H1 (cell line): ENCODE measurements at regions not wholly inside any gene's neighbourhood (a gene's known extent, or its start where the extent isn't known, plus 50 kb on each side); places are given as distances from the start of the nearest gene placed in this dataset.

Experiments
- CTCF ChIA-PET: fragments of 300-600 bp; sonication (Branson Sonifier 250); formaldehyde crosslinking; loops from one replicate; lab custom pipeline; 2021; ENCODE audit not compliant: partially characterized antibody; lab: Charles Lee
- POLR2A ChIA-PET: fragments of 300-600 bp; sonication (Branson Sonifier 250); formaldehyde crosslinking; loops from one replicate; lab custom pipeline; 2021; ENCODE audit warnings: inconsistent platforms; ENCODE audit not compliant: partially characterized antibody; lab: Charles Lee
- DNase-seq, 2 experiments: peaks; one replicate each; pipeline versions ENCODE4 v3.0.0 to v3.0.0-alpha.2; 2010 to 2022; ENCODE audit warnings: low spot score in 2 of 2, low read depth in 1 of 2, mixed read lengths in 1 of 2
- FAIRE-seq: peaks from 2 replicates; lab custom pipeline; 2011; peaks lifted over from hg19 to GRCh38; lab: Jason Lieb, UNC
- H2AFZ ChIP-seq: 2 replicates; pipeline ENCODE4 v1.8.1; 2012; ENCODE audit warnings: low read length, inconsistent platforms
- H2AK5ac ChIP-seq: 2 replicates; pipeline ENCODE4 v1.6.1; 2013; ENCODE audit warnings: low read depth, low read length
- H2BK120ac ChIP-seq: replicated peaks from 2 replicates; pipeline ENCODE3; 2013; ENCODE audit warnings: low read depth, low read length, inconsistent platforms
- H2BK12ac ChIP-seq: 2 replicates; pipeline ENCODE4 v1.6.1; 2013; ENCODE audit warnings: low read depth, low read length
- H2BK15ac ChIP-seq: 2 replicates; pipeline ENCODE4 v1.6.1; 2013; ENCODE audit warnings: low read length
- H2BK20ac ChIP-seq: 2 replicates; pipeline ENCODE4 v1.6.1; 2013; ENCODE audit warnings: low read length
- H2BK5ac ChIP-seq: 2 replicates; pipeline ENCODE4 v1.6.1; 2013; ENCODE audit warnings: low read depth, low read length
- H3K14ac ChIP-seq: 2 replicates; pipeline ENCODE4 v1.6.1; 2013; ENCODE audit warnings: inconsistent platforms; ENCODE audit not compliant: insufficient read length
- H3K18ac ChIP-seq: 2 replicates; pipeline ENCODE4 v1.6.1; 2013; ENCODE audit warnings: low read length; ENCODE audit errors: extremely low read depth
- H3K23ac ChIP-seq: 2 replicates; pipeline ENCODE4 v1.6.1; 2013; ENCODE audit warnings: inconsistent platforms; ENCODE audit not compliant: insufficient read length
- H3K23me2 ChIP-seq: 2 replicates; pipeline ENCODE4 v1.6.1; 2013; ENCODE audit warnings: low read depth, low read length
- H3K27ac ChIP-seq: 2 replicates; pipeline ENCODE4 v1.6.1; 2011; ENCODE audit warnings: low read depth, low read length, inconsistent platforms
- H3K27me3 ChIP-seq, 4 experiments: replicated peaks in 1 of 4; 1 replicate in 1 of 4; 2 replicates in 3 of 4; pipeline versions ENCODE4 v1.6.1 to v1.8.1; 2011 to 2013; ENCODE audit warnings: low read length in 3 of 4, mild to moderate bottlenecking in 3 of 4, inconsistent platforms in 2 of 4, mixed read lengths in 2 of 4, moderate library complexity in 1 of 4; ENCODE audit not compliant: control insufficient read depth in 3 of 4, insufficient read depth in 3 of 4; ENCODE audit errors: extremely low read depth in 1 of 4
- H3K36me3 ChIP-seq, 4 experiments: 2 replicates each; pipeline versions ENCODE4 v1.6.1 to v1.8.1; 2011 to 2013; ENCODE audit warnings: mild to moderate bottlenecking in 4 of 4, low read length in 3 of 4, moderate library complexity in 2 of 4, control low read depth in 1 of 4, inconsistent platforms in 1 of 4; ENCODE audit not compliant: insufficient read depth in 4 of 4, control insufficient read depth in 2 of 4
- H3K4ac ChIP-seq: replicated peaks from 2 replicates; pipeline ENCODE3; 2013; ENCODE audit warnings: low read length, low read depth, mixed read lengths, inconsistent platforms; ENCODE audit not compliant: insufficient read length
- H3K4me1 ChIP-seq, 4 experiments: replicated peaks in 1 of 4; 1 replicate in 1 of 4; 2 replicates in 3 of 4; pipeline versions ENCODE4 v1.6.1 to v1.8.1; 2011 to 2013; ENCODE audit warnings: low read length in 3 of 4, inconsistent platforms in 2 of 4, mixed read lengths in 1 of 4; ENCODE audit not compliant: insufficient read depth in 4 of 4, control insufficient read depth in 3 of 4
- H3K4me2 ChIP-seq, 2 experiments: 2 replicates each; pipeline versions ENCODE4 v1.6.1 to v1.8.1; 2011 to 2013; ENCODE audit warnings: low read depth in 2 of 2, low read length in 2 of 2, control low read depth in 1 of 2, inconsistent platforms in 1 of 2, mild to moderate bottlenecking in 1 of 2; ENCODE audit not compliant: insufficient read depth in 1 of 2
- H3K4me3 ChIP-seq, 4 experiments: fragments of 200-600, 300-600 bp in 1 of 4; sonication (generic), shearing (Covaris generic), sonication (Bioruptor Twin) in 1 of 4; 2 replicates each; pipeline versions ENCODE4 v1.5.1 to v1.8.1; 2011 to 2016; ENCODE audit warnings: low read length in 4 of 4, low read depth in 3 of 4, control low read depth in 2 of 4, inconsistent platforms in 2 of 4, mild to moderate bottlenecking in 2 of 4, mixed read lengths in 1 of 4, moderate library complexity in 1 of 4; ENCODE audit not compliant: insufficient read depth in 2 of 4; ENCODE audit errors: extremely low read depth in 1 of 4
- H3K56ac ChIP-seq: replicated peaks from 2 replicates; pipeline ENCODE3; 2013; ENCODE audit warnings: low read depth, mild to moderate bottlenecking, mixed read lengths, low read length, inconsistent platforms; ENCODE audit not compliant: insufficient read length
- H3K79me1 ChIP-seq: 2 replicates; pipeline ENCODE4 v1.6.1; 2013; ENCODE audit warnings: low read depth, low read length, control low read depth
- H3K79me2 ChIP-seq, 2 experiments: 2 replicates each; pipeline versions ENCODE4 v1.6.1 to v1.8.1; 2012 to 2013; ENCODE audit warnings: low read length in 2 of 2, mild to moderate bottlenecking in 2 of 2, inconsistent platforms in 1 of 2; ENCODE audit not compliant: insufficient read depth in 2 of 2, control insufficient read depth in 1 of 2
- H3K9ac ChIP-seq, 4 experiments: replicated peaks in 1 of 4; 1 replicate in 1 of 4; 2 replicates in 3 of 4; pipeline versions ENCODE4 v1.6.1 to v1.8.1; 2011 to 2013; ENCODE audit warnings: low read depth in 3 of 4, low read length in 3 of 4, control low read depth in 2 of 4, mild to moderate bottlenecking in 2 of 4, moderate library complexity in 2 of 4, inconsistent platforms in 1 of 4; ENCODE audit errors: extremely low read depth in 1 of 4
- H3K9me3 ChIP-seq, 2 experiments: 2 replicates each; pipeline versions ENCODE4 v1.6.1 to v1.8.1; 2012 to 2013; ENCODE audit warnings: mild to moderate bottlenecking in 2 of 2, moderate library complexity in 2 of 2, control low read depth in 1 of 2, inconsistent platforms in 1 of 2, low read depth in 1 of 2, low read length in 1 of 2, mixed read lengths in 1 of 2; ENCODE audit not compliant: insufficient read depth in 2 of 2
- H4K20me1 ChIP-seq, 2 experiments: replicated peaks in 1 of 2; 2 replicates each; pipeline versions ENCODE3 to v1.8.1; 2011 to 2013; ENCODE audit warnings: inconsistent platforms in 2 of 2, low read length in 2 of 2, mild to moderate bottlenecking in 1 of 2; ENCODE audit not compliant: insufficient read depth in 2 of 2, control insufficient read depth in 1 of 2
- H4K5ac ChIP-seq: 2 replicates; pipeline ENCODE4 v1.6.1; 2013; ENCODE audit warnings: low read length, low read depth, mixed read lengths, inconsistent platforms; ENCODE audit not compliant: insufficient read length
- H4K8ac ChIP-seq: 2 replicates; pipeline ENCODE4 v1.8.0; 2013; ENCODE audit warnings: mild to moderate bottlenecking, moderate library complexity, low read length, inconsistent platforms; ENCODE audit not compliant: insufficient read depth; ENCODE audit errors: extremely low read depth
- H4K91ac ChIP-seq: replicated peaks from 2 replicates; pipeline ENCODE3; 2013; ENCODE audit warnings: low read length, mixed read lengths, inconsistent platforms; ENCODE audit not compliant: insufficient read length
- CEBPB ChIP-seq: IDR thresholded peaks from 2 replicates; pipeline ENCODE4 v1.6.1; 2012; ENCODE audit warnings: low read depth, low read length
- HDAC2 ChIP-seq, 2 experiments: fragments of 300-600 bp in 1 of 2; sonication (generic) in 1 of 2; IDR thresholded peaks; 2 replicates each; pipeline ENCODE4 v1.6.1; 2011 to 2012; ENCODE audit warnings: low read depth in 2 of 2, low read length in 2 of 2, mild to moderate bottlenecking in 2 of 2, moderate library complexity in 2 of 2, borderline replicate concordance in 1 of 2, inconsistent platforms in 1 of 2
- NANOG ChIP-seq: IDR thresholded peaks from 2 replicates; pipeline ENCODE4 v1.6.1; 2011; ENCODE audit warnings: low read length, low read depth, mild to moderate bottlenecking, inconsistent platforms; ENCODE audit not compliant: insufficient read depth, poor library complexity, severe bottlenecking
- RXRA ChIP-seq: IDR thresholded peaks from 2 replicates; pipeline ENCODE4 v1.6.1; 2011; ENCODE audit warnings: low read depth, mild to moderate bottlenecking, low read length, moderate library complexity; ENCODE audit not compliant: insufficient read depth
- TF ChIP-seq, protein P1 (sequence below): IDR thresholded peaks from 2 replicates; pipeline ENCODE4 v1.6.1; 2011; ENCODE audit warnings: low read depth, mild to moderate bottlenecking, low read length; ENCODE audit not compliant: insufficient read depth

DNA sequence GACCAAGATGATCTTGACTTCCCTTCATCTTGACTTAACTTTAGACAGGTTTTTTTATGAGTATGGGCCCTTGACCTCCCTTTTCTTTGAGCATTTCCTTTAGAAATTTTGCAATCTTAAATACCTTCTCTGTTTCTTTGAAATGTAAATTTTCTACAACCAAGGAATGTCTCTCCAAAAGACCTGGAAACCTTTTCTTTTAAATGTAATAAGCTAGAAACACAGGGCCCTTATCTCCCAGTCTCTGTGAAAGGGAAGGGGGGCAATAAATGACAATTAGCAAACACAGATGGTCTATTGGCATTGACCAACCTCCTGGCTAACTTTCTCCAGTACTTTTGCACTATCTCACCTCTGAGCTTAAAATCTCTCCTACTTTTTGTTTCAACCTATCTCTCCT, 144.3 kb upstream of the GK2 start:
- H4K91ac ChIP-seq = no peak overlapping the region
- peaks cover 0 to 3% of the 10 kb centered on the region in 2 experiments; a peak in 1 of 4 replicates for H3K9me3 ChIP-seq
- no peak overlapping the region for H4K5ac ChIP-seq
- H3K36me3 ChIP-seq = peaks cover 0 to 50% (median 0%) of the 10 kb centered on the region in 4 experiments; a peak in 2 of 8 replicates
- H2BK20ac ChIP-seq = no peak overlapping the region
- no peak overlapping the region for H3K27ac ChIP-seq
- H3K9ac ChIP-seq = no peak overlapping the region
- H3K27me3 ChIP-seq = no peaks in the 10 kb centered on the region
- H3K4me2 ChIP-seq = no peak overlapping the region
- H2BK15ac ChIP-seq = no peak overlapping the region
- H3K4ac ChIP-seq = no peak overlapping the region
- H2BK120ac ChIP-seq = no peak overlapping the region
- ChIA-PET CTCF (no interaction called here), POLR2A (no interaction called here)
- H3K4me3 ChIP-seq = no peak overlapping the region
- H3K79me1 ChIP-seq = no peaks in the 10 kb centered on the region
- H3K23ac ChIP-seq = no peak overlapping the region
- no peak overlapping the region for H2BK12ac ChIP-seq
- H3K14ac ChIP-seq = no peak overlapping the region
- peaks cover 0 to 3% (median 0%) of the 10 kb centered on the region in 4 experiments; a peak in 3 of 7 replicates for H3K4me1 ChIP-seq
- no peaks in the 10 kb centered on the region for H4K20me1 ChIP-seq
- H4K8ac ChIP-seq = no peak overlapping the region
- DNase-seq (no peak), FAIRE-seq (no peak)
- H3K79me2 ChIP-seq = no peaks in the 10 kb centered on the region
- TF ChIP-seq NANOG = no peak
- TF ChIP-seq RXRA = no peak
- TF ChIP-seq, protein P1, sequence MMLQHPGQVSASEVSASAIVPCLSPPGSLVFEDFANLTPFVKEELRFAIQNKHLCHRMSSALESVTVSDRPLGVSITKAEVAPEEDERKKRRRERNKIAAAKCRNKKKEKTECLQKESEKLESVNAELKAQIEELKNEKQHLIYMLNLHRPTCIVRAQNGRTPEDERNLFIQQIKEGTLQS = no peak
- peak; percentile 80 for TF ChIP-seq CEBPB
- TF ChIP-seq HDAC2 (IDR thresholded peaks at IDR 0.05; ENCODE audit: borderline replicate concordance in 1 of 2, low read depth in 2 of 2, low read length in 2 of 2) = no peak
- peaks cover 2% of the 10 kb centered on the region; the same call in 1 of the 2 replicates for H3K23me2 ChIP-seq
- H2AK5ac ChIP-seq = no peak overlapping the region
- H3K56ac ChIP-seq = no peak overlapping the region
- H3K18ac ChIP-seq = no peak overlapping the region
- peak overlapping the region; percentile 22; the same call in 1 of the 2 replicates for H2BK5ac ChIP-seq
- no peak overlapping the region for H2AFZ ChIP-seq
